K562 (cell line): ENCODE measurements at regions not wholly inside any gene's neighbourhood (a gene's known extent, or its start where the extent isn't known, plus 50 kb on each side); places are given as distances from the start of the nearest gene placed in this dataset.
"Not testable (repeated sequence)": the region's sequence is repeated elsewhere in the genome, so short reads cannot be mapped to it uniquely, and the experiment has no call there.

ENCODE experiments used
- ATAC-seq: fragments of 200-7000 bp; cut with Tn5 transposase; 3 replicates; pipeline ENCODE4 v1.9.1; 2020; ENCODE audit warnings: moderate library complexity
- BruUV-seq: library from RNA; stranded (reverse); fragments of 400-500 nt; replicated peaks from 2 replicates; lab custom pipeline; 2021; lab: Mats Ljungman, UMichigan
- CTCF ChIA-PET: fragments of 300-600 bp; formaldehyde crosslinking; extraction: SDS; loops from one replicate; lab custom pipeline; 2021; ENCODE audit warnings: low intra/inter-chr PET ratio; lab: Yijun Ruan, JAX
- POLR2A ChIA-PET: fragments of 300-600, 350-650 bp; sonication (Branson Sonifier 250); formaldehyde crosslinking; extraction: SDS; loops from one replicate; lab custom pipeline; 2021; ENCODE audit warnings: antibody characterized with exemption, inconsistent platforms; lab: Yijun Ruan, JAX
- DNase-seq, 4 experiments: peaks; one replicate each; pipeline versions ENCODE4 v3.0.0 to v3.0.0-alpha.2; 2011 to 2018; ENCODE audit warnings: low spot score in 3 of 4, mixed read lengths in 3 of 4; ENCODE audit errors: extremely low read depth in 1 of 4
- FAIRE-seq: peaks from 2 replicates; lab custom pipeline; 2011; peaks lifted over from hg19 to GRCh38; lab: Jason Lieb, UNC
- H2AFZ ChIP-seq: 2 replicates; pipeline ENCODE4 v1.6.0; 2011; ENCODE audit warnings: low read depth, low read length, control low read depth, inconsistent platforms
- H3K27ac ChIP-seq: fragments of 200-600 bp; 3 replicates; pipeline ENCODE4 v1.8.0; 2011; ENCODE audit warnings: low read depth, mild to moderate bottlenecking, control low read depth, inconsistent platforms, low read length, moderate library complexity, mixed read lengths; ENCODE audit errors: extremely low read depth
- H3K27me3 ChIP-seq, 2 experiments: fragments of 300-600 bp in 1 of 2; 2 replicates in 1 of 2; 3 replicates in 1 of 2; pipeline versions ENCODE4 v1.6.0 to v1.8.0; 2011; ENCODE audit warnings: inconsistent platforms in 2 of 2, low read length in 2 of 2, mild to moderate bottlenecking in 1 of 2, mixed read lengths in 1 of 2, moderate library complexity in 1 of 2; ENCODE audit not compliant: control insufficient read depth in 2 of 2, insufficient read depth in 2 of 2
- H3K36me3 ChIP-seq: fragments of 300-600 bp; 3 replicates; pipeline ENCODE4 v1.8.0; 2011; ENCODE audit warnings: mild to moderate bottlenecking, low read length, inconsistent platforms; ENCODE audit not compliant: control insufficient read depth, insufficient read depth
- H3K4me1 ChIP-seq, 2 experiments: fragments of 200-600 bp in 1 of 2; replicated peaks in 1 of 2; 2 replicates in 1 of 2; 3 replicates in 1 of 2; pipeline versions ENCODE4 v1.5.1 to v1.8.0; 2011; ENCODE audit warnings: inconsistent platforms in 2 of 2, low read length in 2 of 2, mild to moderate bottlenecking in 1 of 2, mixed read lengths in 1 of 2, moderate library complexity in 1 of 2; ENCODE audit not compliant: control insufficient read depth in 2 of 2, insufficient read depth in 2 of 2
- H3K4me2 ChIP-seq: 2 replicates; pipeline ENCODE4 v1.6.1; 2011; ENCODE audit warnings: low read length, control low read depth, inconsistent platforms, mixed read lengths; ENCODE audit not compliant: insufficient read depth
- H3K4me3 ChIP-seq: fragments of 200-600 bp; sonication (generic), shearing (Covaris generic); 2 replicates; pipeline ENCODE4 v1.5.1; 2016; ENCODE audit warnings: control low read depth, inconsistent platforms
- H3K79me2 ChIP-seq: fragments of 200-600 bp; 3 replicates; pipeline ENCODE4 v1.8.0; 2011; ENCODE audit warnings: low read length, inconsistent platforms; ENCODE audit not compliant: control insufficient read depth, insufficient read depth
- H3K9ac ChIP-seq, 2 experiments: 2 replicates each; pipeline versions ENCODE4 v1.6.0 to v1.6.1; 2011; ENCODE audit warnings: low read depth in 2 of 2, low read length in 2 of 2, control low read depth in 1 of 2, inconsistent platforms in 1 of 2, mild to moderate bottlenecking in 1 of 2, mixed read lengths in 1 of 2; ENCODE audit not compliant: insufficient read depth in 1 of 2
- H3K9me1 ChIP-seq: one replicate; pipeline ENCODE4 v1.6.0; 2011; ENCODE audit warnings: inconsistent platforms, mild to moderate bottlenecking, low read length, moderate library complexity; ENCODE audit not compliant: control insufficient read depth, insufficient read depth
- H3K9me3 ChIP-seq: replicated peaks from 2 replicates; pipeline ENCODE4 v1.5.1; 2011; ENCODE audit warnings: low read depth, low read length, inconsistent platforms; ENCODE audit not compliant: control insufficient read depth, insufficient read depth
- H4K20me1 ChIP-seq: replicated peaks from 2 replicates; pipeline ENCODE4 v1.6.1; 2011; ENCODE audit warnings: low read length, inconsistent platforms, mixed read lengths; ENCODE audit not compliant: control insufficient read depth, insufficient read depth
- C11orf30 ChIP-seq: fragments of 450-650 bp; IDR thresholded peaks from 2 replicates; pipeline ENCODE4 v1.6.1; 2016; ENCODE audit warnings: low read depth, mild to moderate bottlenecking
- CBX5 ChIP-seq: IDR thresholded peaks from 2 replicates; pipeline ENCODE4 v1.6.1; 2014; ENCODE audit warnings: low read depth, borderline replicate concordance
- DLX4 ChIP-seq: fragments of 250-450 bp; sonication (Bioruptor Pico); IDR thresholded peaks from 2 replicates; pipeline ENCODE4 v1.6.1; 2021; ENCODE audit warnings: mild to moderate bottlenecking
- GATA2 ChIP-seq: sonication (generic); formaldehyde crosslinking; IDR thresholded peaks from 2 replicates; pipeline ENCODE4 v1.4.0; 2020; ENCODE audit warnings: mild to moderate bottlenecking, missing genetic modification reagents
- HDAC6 ChIP-seq: IDR thresholded peaks from 2 replicates; pipeline ENCODE4 v1.6.1; 2012; ENCODE audit warnings: low read depth, mild to moderate bottlenecking, control low read depth, inconsistent platforms, low read length, moderate library complexity
- HDGF ChIP-seq: fragments of 450-650 bp; IDR thresholded peaks from 2 replicates; pipeline ENCODE4 v1.6.1; 2016
- NBN ChIP-seq: fragments of 450-650 bp; IDR thresholded peaks from 2 replicates; pipeline ENCODE4 v1.6.1; 2016; ENCODE audit warnings: low read depth, mild to moderate bottlenecking
- ZFX ChIP-seq: sonication (generic); formaldehyde crosslinking; IDR thresholded peaks from 2 replicates; pipeline ENCODE4 v1.8.0; 2022; ENCODE audit warnings: mild to moderate bottlenecking, missing genetic modification reagents, moderate library complexity
- ZNF143 ChIP-seq: sonication (generic); formaldehyde crosslinking; IDR thresholded peaks from 2 replicates; pipeline ENCODE4 v1.9.0; 2022; ENCODE audit warnings: mild to moderate bottlenecking, missing genetic modification reagents
- ZNF224 ChIP-seq: sonication (generic); formaldehyde crosslinking; IDR thresholded peaks from 2 replicates; pipeline ENCODE4 v1.8.0; 2022; ENCODE audit warnings: mild to moderate bottlenecking, missing genetic modification reagents
- ZSCAN29 ChIP-seq: fragments of 450-650 bp; IDR thresholded peaks from 2 replicates; pipeline ENCODE4 v1.6.1; 2017
- WGBS: fragments of 100-300 bp; shearing (Covaris generic); methylation state at CpG from one replicate; pipeline ENCODE4 v1.1.6; 2016; ENCODE audit warnings: low coverage, mixed read lengths; ENCODE audit not compliant: insufficient coverage; ENCODE audit errors: missing lambda C conversion rate; 5-methylcytosine and 5-hydroxymethylcytosine counted together
- in situ Hi-C: fragments of 300-500 bp; cut with MboI; formaldehyde crosslinking; loops from 4 replicates; pipeline ENCODE4 v1.15.0; 2018; ENCODE audit warnings: inconsistent platforms, mixed read lengths
- intact Hi-C: fragments of 100-400 bp; cut with micrococcal nuclease; formaldehyde crosslinking; loops from 2 replicates; pipeline ENCODE4 v1.14.2; 2022

GRCh38 chr4:127268367-127268766, 364.4 kb upstream of the INTU start (continued):
- TF ChIP-seq HDGF (no peak), C11orf30 (peak; percentile 41; the same call in 1 of the 2 replicates)
- TF ChIP-seq, all 486 proteins: peak for 2

GRCh38 chr4:127277023-127277422, 355.7 kb upstream of the INTU start:
- H3K27ac ChIP-seq, H3K9me1 ChIP-seq, in situ Hi-C loops, H3K27me3 ChIP-seq, DNase-seq, H3K4me3 ChIP-seq, H3K9ac ChIP-seq, CTCF ChIA-PET, H2AFZ ChIP-seq, FAIRE-seq, H3K9me3 ChIP-seq, intact Hi-C loops, ATAC-seq, POLR2A ChIA-PET, H3K36me3 ChIP-seq, H4K20me1 ChIP-seq, H3K4me2 ChIP-seq, BruUV-seq, H3K79me2 ChIP-seq, H3K4me1 ChIP-seq: not testable (repeated sequence)
- 0% methylated on average over 3 of the region's 3 CpGs for WGBS

- Histone ChIP-seq H3K27ac (no peak overlapping the region), H4K20me1 (no peaks in the 10 kb centered on the region), H3K9me1 (no peaks in the 10 kb centered on the region), H2AFZ (no peak overlapping the region), H3K4me3 (no peak overlapping the region), H3K9me3 (no peaks in the 10 kb centered on the region), H3K27me3 (no peaks in the 10 kb centered on the region), H3K36me3 (no peaks in the 10 kb centered on the region), H3K79me2 (no peaks in the 10 kb centered on the region), H3K4me2 (no peak overlapping the region), H3K4me1 (no peaks in the 10 kb centered on the region), H3K9ac (no peak overlapping the region)
- in situ Hi-C loops: no loop called here
- BruUV-seq: no TSS peak
- DNase-seq (no peak), ATAC-seq (no peak), FAIRE-seq (no peak)
- CTCF ChIA-PET: no interaction called here
- POLR2A ChIA-PET: no interaction called here
- intact Hi-C loops: no loop called here
- TF ChIP-seq GATA2 (CRISPR knock-in tag): no peak
- no peak for TF ChIP-seq ZFX (CRISPR knock-in tag)
- no peak for TF ChIP-seq ZNF143 (CRISPR knock-in tag)
- no peak for TF ChIP-seq DLX4
- no peak for TF ChIP-seq CBX5
- TF ChIP-seq HDAC6: no peak
- no peak for TF ChIP-seq ZNF224
- TF ChIP-seq ZSCAN29: no peak
- TF ChIP-seq NBN: no peak
Measured at GRCh38 chr4:127284236-127284635, 348.5 kb upstream of the INTU start.
